HCT116 (cell line): ENCODE measurements at regions not wholly inside any gene's neighbourhood (a gene's known extent, or its start where the extent isn't known, plus 50 kb on each side); places are given as distances from the start of the nearest gene placed in this dataset.

Experiments used
- ATAC-seq: fragments of 200-7000 bp; cut with Tn5 transposase; 2 replicates; pipeline ENCODE4 v1.9.1; 2020; ENCODE audit warnings: mild to moderate bottlenecking, moderate library complexity
- BruUV-seq: library from RNA; stranded (reverse); fragments of 400-500 nt; replicated peaks from 2 replicates; lab custom pipeline; 2021; lab: Mats Ljungman, UMichigan
- CTCF ChIA-PET: fragments of 300-600 bp; sonication (Branson Sonifier 250); formaldehyde crosslinking; loops from one replicate; lab custom pipeline; 2021; ENCODE audit warnings: antibody characterized with exemption; lab: Charles Lee
- POLR2A ChIA-PET: fragments of 300-600, 350-600 bp; sonication (Branson Sonifier 250); formaldehyde crosslinking; loops from one replicate; lab custom pipeline; 2021; ENCODE audit warnings: antibody characterized with exemption; lab: Charles Lee
- RAD21 ChIA-PET, 2 experiments: fragments of 300-600 bp; sonication (Branson Sonifier 250); formaldehyde crosslinking; loops; one replicate each; lab custom pipeline; 2023; ENCODE audit warnings: low total read pairs in 2 of 2; ENCODE audit not compliant: uncharacterized antibody in 2 of 2, unreplicated experiment in 2 of 2, low non-redundant PET in 1 of 2; lab: Charles Lee
- DNase-seq: peaks from one replicate; pipeline ENCODE4 v3.0.0-alpha.2; 2010; ENCODE audit warnings: low read depth, low spot score
- H2AFZ ChIP-seq: fragments of 200-600 bp; shearing (Covaris generic), sonication (generic); 2 replicates; pipeline ENCODE4 v1.6.1; 2017; ENCODE audit warnings: low read depth, mixed run types, mixed read lengths, antibody characterized with exemption, low read length; ENCODE audit not compliant: poor library complexity, severe bottlenecking
- H3K27ac ChIP-seq: 2 replicates; pipeline ENCODE4 v1.5.1; 2012; ENCODE audit warnings: low read depth, low read length
- H3K27me3 ChIP-seq: fragments of 200-600 bp; sonication (generic); 2 replicates; pipeline ENCODE4 v1.6.1; 2016; ENCODE audit warnings: mixed run types, low read length, mixed read lengths; ENCODE audit not compliant: insufficient read depth
- H3K36me3 ChIP-seq, 2 experiments: fragments of 200-500 bp in 1 of 2; fragments of 200-600 bp in 1 of 2; sonication (Bioruptor generic) in 1 of 2; sonication (generic) in 1 of 2; 2 replicates each; pipeline versions ENCODE4 v1.5.1 to v1.6.1; 2014 to 2016; ENCODE audit warnings: low read length in 2 of 2, inconsistent platforms in 1 of 2, mixed read lengths in 1 of 2, mixed run types in 1 of 2; ENCODE audit not compliant: insufficient read depth in 2 of 2, control insufficient read depth in 1 of 2
- H3K4me1 ChIP-seq, 2 experiments: fragments of 200-600 bp in 1 of 2; sonication (generic) in 1 of 2; 2 replicates each; pipeline versions ENCODE4 v1.5.1 to v1.6.1; 2012 to 2017; ENCODE audit warnings: low read length in 2 of 2, inconsistent platforms in 1 of 2, mild to moderate bottlenecking in 1 of 2, mixed read lengths in 1 of 2, mixed run types in 1 of 2, moderate library complexity in 1 of 2; ENCODE audit not compliant: insufficient read depth in 2 of 2, control insufficient read depth in 1 of 2
- H3K4me2 ChIP-seq: fragments of 200-600 bp; sonication (generic); 2 replicates; pipeline ENCODE4 v1.6.1; 2017; ENCODE audit warnings: mixed run types, low read length, mixed read lengths
- H3K4me3 ChIP-seq, 2 experiments: fragments of 200-600 bp in 1 of 2; sonication (generic) in 1 of 2; replicated peaks in 1 of 2; 2 replicates each; pipeline ENCODE4 v1.5.1; 2011 to 2016; ENCODE audit warnings: low read length in 2 of 2, control low read depth in 1 of 2, low read depth in 1 of 2, mild to moderate bottlenecking in 1 of 2, mixed read lengths in 1 of 2, mixed run types in 1 of 2
- H3K79me2 ChIP-seq: fragments of 200-600 bp; sonication (generic); 2 replicates; pipeline ENCODE4 v1.6.1; 2017; ENCODE audit warnings: mild to moderate bottlenecking, mixed run types, low read length, moderate library complexity, mixed read lengths; ENCODE audit not compliant: insufficient read depth
- H3K9ac ChIP-seq: fragments of 200-600 bp; sonication (generic); 2 replicates; pipeline ENCODE4 v1.6.1; 2016; ENCODE audit warnings: low read length, mixed read lengths
- H3K9me2 ChIP-seq: fragments of 200-600 bp; sonication (generic), shearing (Covaris generic); 2 replicates; pipeline ENCODE4 v1.6.1; 2017; ENCODE audit warnings: mixed run types, mild to moderate bottlenecking, moderate library complexity; ENCODE audit not compliant: insufficient read depth
- H3K9me3 ChIP-seq, 2 experiments: fragments of 200-500 bp in 1 of 2; fragments of 200-600 bp in 1 of 2; sonication (Bioruptor generic) in 1 of 2; sonication (generic) in 1 of 2; 2 replicates each; pipeline ENCODE4 v1.6.1; 2014 to 2017; ENCODE audit warnings: low read length in 2 of 2, mixed read lengths in 2 of 2, inconsistent platforms in 1 of 2, low read depth in 1 of 2, mild to moderate bottlenecking in 1 of 2, mixed run types in 1 of 2, moderate library complexity in 1 of 2; ENCODE audit not compliant: control insufficient read depth in 1 of 2, insufficient read depth in 1 of 2
- H4K20me1 ChIP-seq: fragments of 200-600 bp; sonication (generic), shearing (Covaris generic); 2 replicates; pipeline ENCODE4 v1.6.1; 2017; ENCODE audit warnings: mixed run types, mild to moderate bottlenecking, moderate library complexity; ENCODE audit not compliant: insufficient read depth
- CBX3 ChIP-seq: IDR thresholded peaks from 2 replicates; pipeline ENCODE4 v1.6.1; 2012; ENCODE audit warnings: low read depth
- CEBPB ChIP-seq: IDR thresholded peaks from 2 replicates; pipeline ENCODE4 v1.6.1; 2012; ENCODE audit warnings: low read depth
- ELF1 ChIP-seq: IDR thresholded peaks from 2 replicates; pipeline ENCODE4 v1.6.1; 2012; ENCODE audit warnings: low read depth, borderline replicate concordance
- EZH2 ChIP-seq: fragments of 200-600 bp; sonication (generic); IDR thresholded peaks from 2 replicates; pipeline ENCODE4 v1.6.1; 2017; ENCODE audit warnings: antibody characterized with exemption, mixed run types
- EZH2phosphoT487 ChIP-seq: fragments of 200-600 bp; IDR thresholded peaks from 2 replicates; pipeline ENCODE4 v1.6.1; 2018; ENCODE audit warnings: antibody characterized with exemption, borderline replicate concordance
- FOSL1 ChIP-seq: IDR thresholded peaks from 2 replicates; pipeline ENCODE4 v1.6.1; 2012; ENCODE audit warnings: low read depth
- JUND ChIP-seq: IDR thresholded peaks from 2 replicates; pipeline ENCODE4 v1.6.1; 2012
- POLR2A ChIP-seq: IDR thresholded peaks from 2 replicates; pipeline ENCODE4 v1.7.0; 2011; ENCODE audit warnings: borderline replicate concordance; ENCODE audit not compliant: insufficient read depth, insufficient read length; ENCODE audit errors: extremely low read depth
- RAD21 ChIP-seq: IDR thresholded peaks from 2 replicates; pipeline ENCODE4 v1.6.1; 2012; ENCODE audit warnings: low read depth, mild to moderate bottlenecking
- YY1 ChIP-seq: IDR thresholded peaks from 2 replicates; pipeline ENCODE4 v1.6.1; 2011; ENCODE audit warnings: low read length, low read depth, moderate library complexity, mild to moderate bottlenecking; ENCODE audit not compliant: insufficient replicate concordance; ENCODE audit errors: extremely low read depth
- intact Hi-C: fragments of 100-400 bp; cut with micrococcal nuclease; formaldehyde crosslinking; loops from 2 replicates; pipeline ENCODE4 v1.10.0; 2022
- TF ChIP-seq, protein P1 (sequence below): IDR thresholded peaks from 2 replicates; pipeline ENCODE4 v1.6.1; 2012
- TF ChIP-seq, protein P2 (sequence below): IDR thresholded peaks from 2 replicates; pipeline ENCODE4 v1.6.1; 2011; ENCODE audit warnings: mild to moderate bottlenecking, low read length, moderate library complexity; ENCODE audit not compliant: insufficient replicate concordance; ENCODE audit errors: extremely low read depth
- TF ChIP-seq, protein P3 (sequence below): IDR thresholded peaks from 2 replicates; pipeline ENCODE4 v1.6.1; 2012
- TF ChIP-seq, protein P4 (sequence below): IDR thresholded peaks from 2 replicates; pipeline ENCODE4 v1.6.1; 2012; ENCODE audit warnings: low read depth

DNA sequence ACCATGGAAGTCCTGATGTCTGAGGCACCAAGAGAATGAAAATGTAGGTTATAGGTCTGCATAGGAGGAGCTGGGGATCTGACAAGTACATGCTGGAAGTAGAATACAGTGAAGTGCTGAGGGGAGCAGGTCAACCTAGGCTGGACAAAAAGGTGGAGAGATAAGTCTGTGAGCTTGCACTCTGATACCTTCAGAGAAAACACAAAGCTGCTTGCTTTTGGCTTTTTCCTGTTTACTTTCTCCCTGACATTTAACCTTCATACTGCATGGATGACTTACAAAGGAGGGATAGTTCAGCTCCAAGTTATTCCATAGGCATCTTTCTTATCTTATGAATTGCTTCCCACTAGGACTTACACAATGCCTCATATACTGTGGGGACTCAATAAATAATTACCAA, 256.7 kb upstream of the NREP start:
- Histone ChIP-seq H2AFZ (no peak overlapping the region), H3K79me2 (no peaks in the 10 kb centered on the region), H3K27ac (no peak overlapping the region), H3K9ac (no peak overlapping the region), H3K36me3 (no peaks in the 10 kb centered on the region), H3K27me3 (no peaks in the 10 kb centered on the region), H3K9me3 (no peaks in the 10 kb centered on the region), H3K9me2 (no peaks in the 10 kb centered on the region), H4K20me1 (no peaks in the 10 kb centered on the region), H3K4me3 (no peak overlapping the region), H3K4me2 (no peak overlapping the region), H3K4me1 (no peaks in the 10 kb centered on the region)
- TF ChIP-seq, protein P1, sequence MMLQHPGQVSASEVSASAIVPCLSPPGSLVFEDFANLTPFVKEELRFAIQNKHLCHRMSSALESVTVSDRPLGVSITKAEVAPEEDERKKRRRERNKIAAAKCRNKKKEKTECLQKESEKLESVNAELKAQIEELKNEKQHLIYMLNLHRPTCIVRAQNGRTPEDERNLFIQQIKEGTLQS: no peak
- TF ChIP-seq, protein P2, sequence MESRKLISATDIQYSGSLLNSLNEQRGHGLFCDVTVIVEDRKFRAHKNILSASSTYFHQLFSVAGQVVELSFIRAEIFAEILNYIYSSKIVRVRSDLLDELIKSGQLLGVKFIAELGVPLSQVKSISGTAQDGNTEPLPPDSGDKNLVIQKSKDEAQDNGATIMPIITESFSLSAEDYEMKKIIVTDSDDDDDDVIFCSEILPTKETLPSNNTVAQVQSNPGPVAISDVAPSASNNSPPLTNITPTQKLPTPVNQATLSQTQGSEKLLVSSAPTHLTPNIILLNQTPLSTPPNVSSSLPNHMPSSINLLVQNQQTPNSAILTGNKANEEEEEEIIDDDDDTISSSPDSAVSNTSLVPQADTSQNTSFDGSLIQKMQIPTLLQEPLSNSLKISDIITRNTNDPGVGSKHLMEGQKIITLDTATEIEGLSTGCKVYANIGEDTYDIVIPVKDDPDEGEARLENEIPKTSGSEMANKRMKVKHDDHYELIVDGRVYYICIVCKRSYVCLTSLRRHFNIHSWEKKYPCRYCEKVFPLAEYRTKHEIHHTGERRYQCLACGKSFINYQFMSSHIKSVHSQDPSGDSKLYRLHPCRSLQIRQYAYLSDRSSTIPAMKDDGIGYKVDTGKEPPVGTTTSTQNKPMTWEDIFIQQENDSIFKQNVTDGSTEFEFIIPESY: no peak
- TF ChIP-seq, protein P3, sequence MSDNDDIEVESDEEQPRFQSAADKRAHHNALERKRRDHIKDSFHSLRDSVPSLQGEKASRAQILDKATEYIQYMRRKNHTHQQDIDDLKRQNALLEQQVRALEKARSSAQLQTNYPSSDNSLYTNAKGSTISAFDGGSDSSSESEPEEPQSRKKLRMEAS: no peak
- TF ChIP-seq, protein P4, sequence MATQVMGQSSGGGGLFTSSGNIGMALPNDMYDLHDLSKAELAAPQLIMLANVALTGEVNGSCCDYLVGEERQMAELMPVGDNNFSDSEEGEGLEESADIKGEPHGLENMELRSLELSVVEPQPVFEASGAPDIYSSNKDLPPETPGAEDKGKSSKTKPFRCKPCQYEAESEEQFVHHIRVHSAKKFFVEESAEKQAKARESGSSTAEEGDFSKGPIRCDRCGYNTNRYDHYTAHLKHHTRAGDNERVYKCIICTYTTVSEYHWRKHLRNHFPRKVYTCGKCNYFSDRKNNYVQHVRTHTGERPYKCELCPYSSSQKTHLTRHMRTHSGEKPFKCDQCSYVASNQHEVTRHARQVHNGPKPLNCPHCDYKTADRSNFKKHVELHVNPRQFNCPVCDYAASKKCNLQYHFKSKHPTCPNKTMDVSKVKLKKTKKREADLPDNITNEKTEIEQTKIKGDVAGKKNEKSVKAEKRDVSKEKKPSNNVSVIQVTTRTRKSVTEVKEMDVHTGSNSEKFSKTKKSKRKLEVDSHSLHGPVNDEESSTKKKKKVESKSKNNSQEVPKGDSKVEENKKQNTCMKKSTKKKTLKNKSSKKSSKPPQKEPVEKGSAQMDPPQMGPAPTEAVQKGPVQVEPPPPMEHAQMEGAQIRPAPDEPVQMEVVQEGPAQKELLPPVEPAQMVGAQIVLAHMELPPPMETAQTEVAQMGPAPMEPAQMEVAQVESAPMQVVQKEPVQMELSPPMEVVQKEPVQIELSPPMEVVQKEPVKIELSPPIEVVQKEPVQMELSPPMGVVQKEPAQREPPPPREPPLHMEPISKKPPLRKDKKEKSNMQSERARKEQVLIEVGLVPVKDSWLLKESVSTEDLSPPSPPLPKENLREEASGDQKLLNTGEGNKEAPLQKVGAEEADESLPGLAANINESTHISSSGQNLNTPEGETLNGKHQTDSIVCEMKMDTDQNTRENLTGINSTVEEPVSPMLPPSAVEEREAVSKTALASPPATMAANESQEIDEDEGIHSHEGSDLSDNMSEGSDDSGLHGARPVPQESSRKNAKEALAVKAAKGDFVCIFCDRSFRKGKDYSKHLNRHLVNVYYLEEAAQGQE: no peak
- TF ChIP-seq CBX3 (no peak), ELF1 (no peak), YY1 (no peak), POLR2A (no peak), FOSL1 (no peak), RAD21 (no peak), CEBPB (no peak), JUND (no peak), EZH2 (no peak), EZH2phosphoT487 (no peak)
- ATAC-seq: no peak
- POLR2A ChIA-PET: no interaction called here
- CTCF ChIA-PET: no interaction called here
- RAD21 ChIA-PET: no interaction called here
- intact Hi-C loops: no loop called here
- no TSS peak for BruUV-seq
- DNase-seq: no peak
